AG08396 (cell line): ENCODE measurements at regions not wholly inside any gene's neighbourhood (a gene's known extent, or its start where the extent isn't known, plus 50 kb on each side); places are given as distances from the start of the nearest gene placed in this dataset.
A peak's percentile ranks its signal among the peaks of the same experiment; 100 is the strongest.

ENCODE experiments used
- DNase-seq: peaks from one replicate; pipeline ENCODE4 v3.0.0; 2012; ENCODE audit warnings: low spot score, mixed read lengths

GRCh38 chr15:69818529-69818928, 279.2 kb downstream of the TLE3 start:
- DNase-seq, result no peak

- DNase-seq, result no peak
Observed at GRCh38 chr15:69819371-69819770, 278.3 kb downstream of the TLE3 start.

- DNase-seq, result no peak
Observed at GRCh38 chr15:69820819-69821218, 276.9 kb downstream of the TLE3 start.

- DNase-seq, result peak; percentile 49
Observed at GRCh38 chr15:69823223-69823907, 274.4 kb downstream of the TLE3 start.

GRCh38 chr15:69824075-69824876, 273.4 kb downstream of the TLE3 start:
- no peak for DNase-seq

GRCh38 chr15:69824877-69825406, 272.8 kb downstream of the TLE3 start:
- DNase-seq, result no peak

- DNase-seq, result no peak
Observed at GRCh38 chr15:69825941-69826818, 271.5 kb downstream of the TLE3 start.

- DNase-seq, result no peak
Observed at GRCh38 chr15:69826819-69827175, 270.9 kb downstream of the TLE3 start.

- DNase-seq, result no peak
Observed at GRCh38 chr15:69827751-69828150, 270.0 kb downstream of the TLE3 start.

GRCh38 chr15:69828181-69828828, 269.4 kb downstream of the TLE3 start:
- DNase-seq, result no peak

GRCh38 chr15:69829974-69830373, 267.7 kb downstream of the TLE3 start:
- DNase-seq, result no peak

- DNase-seq, result no peak
Observed at GRCh38 chr15:69830430-69830829, 267.3 kb downstream of the TLE3 start.

- no peak for DNase-seq
Observed at GRCh38 chr15:69830876-69831275, 266.8 kb downstream of the TLE3 start.

- DNase-seq, result no peak
Observed at GRCh38 chr15:69834267-69834666, 263.4 kb downstream of the TLE3 start.

GRCh38 chr15:69834761-69835160, 263.0 kb downstream of the TLE3 start:
- DNase-seq, result no peak

- no peak for DNase-seq
Observed at GRCh38 chr15:69836048-69836447, 261.7 kb downstream of the TLE3 start.

GRCh38 chr15:69836526-69837230, 261.0 kb downstream of the TLE3 start:
- DNase-seq, result no peak

GRCh38 chr15:69838338-69838737, 259.4 kb downstream of the TLE3 start:
- no peak for DNase-seq

- no peak for DNase-seq
Observed at GRCh38 chr15:69838994-69839393, 258.7 kb downstream of the TLE3 start.

- no peak for DNase-seq
Observed at GRCh38 chr15:69841113-69841828, 256.4 kb downstream of the TLE3 start.

GRCh38 chr15:69842851-69843250, 254.9 kb downstream of the TLE3 start:
- DNase-seq, result no peak
